GM23338 (cell line): ENCODE measurements at regions not wholly inside any gene's neighbourhood (a gene's known extent, or its start where the extent isn't known, plus 50 kb on each side); places are given as distances from the start of the nearest gene placed in this dataset.

Experiments used
- ATAC-seq: fragments of 200-7000 bp; cut with Tn5 transposase; 3 replicates; pipeline ENCODE4 v1.9.1; 2020
- DNase-seq: peaks from one replicate; pipeline ENCODE4 v3.0.0-alpha.2; 2015; ENCODE audit warnings: low spot score
- H2AFZ ChIP-seq: fragments of 200-600 bp; sonication (generic); 2 replicates; pipeline ENCODE4 v1.8.0; 2016; ENCODE audit warnings: antibody characterized with exemption, mild to moderate bottlenecking, moderate library complexity
- H3F3A ChIP-seq: fragments of 200-600 bp; sonication (generic); replicated peaks from 2 replicates; pipeline ENCODE4 v1.8.0; 2017; ENCODE audit warnings: antibody characterized with exemption, mixed run types, low read depth
- H3K27ac ChIP-seq: fragments of 200-600 bp; sonication (generic); 2 replicates; pipeline ENCODE4 v1.6.1; 2016; ENCODE audit warnings: low read depth
- H3K27me3 ChIP-seq: fragments of 200-600 bp; sonication (generic); 2 replicates; pipeline ENCODE4 v1.8.0; 2016; ENCODE audit warnings: mild to moderate bottlenecking, mixed run types, moderate library complexity; ENCODE audit not compliant: insufficient read depth
- H3K36me3 ChIP-seq: fragments of 200-600 bp; sonication (generic); 2 replicates; pipeline ENCODE4 v1.8.0; 2016; ENCODE audit warnings: mild to moderate bottlenecking; ENCODE audit not compliant: insufficient read depth
- H3K4me1 ChIP-seq: fragments of 200-600 bp; sonication (generic); 2 replicates; pipeline ENCODE4 v1.8.0; 2016; ENCODE audit warnings: mild to moderate bottlenecking, moderate library complexity; ENCODE audit not compliant: insufficient read depth
- H3K4me2 ChIP-seq: fragments of 200-600 bp; sonication (generic); 2 replicates; pipeline ENCODE4 v1.7.1; 2017; ENCODE audit warnings: mixed run types
- H3K4me3 ChIP-seq: fragments of 200-600 bp; sonication (generic); 2 replicates; pipeline ENCODE4 v1.6.1; 2016; ENCODE audit warnings: mixed run types
- H3K79me2 ChIP-seq: fragments of 200-600 bp; sonication (generic); replicated peaks from 2 replicates; pipeline ENCODE4 v1.8.0; 2017; ENCODE audit warnings: mild to moderate bottlenecking; ENCODE audit not compliant: insufficient read depth
- H3K9me2 ChIP-seq: fragments of 200-600 bp; sonication (generic); 2 replicates; pipeline ENCODE4 v1.8.0; 2017; ENCODE audit not compliant: insufficient read depth
- H4K20me1 ChIP-seq: fragments of 200-600 bp; sonication (generic); replicated peaks from 2 replicates; pipeline ENCODE4 v1.8.0; 2017; ENCODE audit warnings: mild to moderate bottlenecking; ENCODE audit not compliant: insufficient read depth
- H3K27ac Mint-ChIP-seq: 2 replicates; pipeline ENCODE4 v1.8.0; 2020; ENCODE audit warnings: inconsistent platforms, mild to moderate bottlenecking, moderate library complexity, mixed read lengths
- H3K27me3 Mint-ChIP-seq: 3 replicates; pipeline ENCODE4 v1.8.0; 2022; ENCODE audit warnings: low read depth, mild to moderate bottlenecking, moderate library complexity, mixed read lengths, inconsistent platforms; ENCODE audit not compliant: insufficient read depth, poor library complexity
- H3K36me3 Mint-ChIP-seq: 3 replicates; pipeline ENCODE4 v1.8.0; 2021; ENCODE audit warnings: low read depth, mild to moderate bottlenecking, inconsistent platforms, moderate library complexity, mixed read lengths
- H3K4me1 Mint-ChIP-seq: 3 replicates; pipeline ENCODE4 v1.8.0; 2020; ENCODE audit warnings: mild to moderate bottlenecking, inconsistent platforms, mixed read lengths
- H3K4me3 Mint-ChIP-seq: 3 replicates; pipeline ENCODE4 v1.8.0; 2021; ENCODE audit warnings: moderate library complexity, mild to moderate bottlenecking, inconsistent platforms, mixed read lengths
- H3K9me3 Mint-ChIP-seq: 3 replicates; pipeline ENCODE4 v1.8.0; 2020; ENCODE audit warnings: moderate library complexity, mild to moderate bottlenecking, inconsistent platforms, mixed read lengths
- CREB1 ChIP-seq: fragments of 250-450 bp; sonication (Bioruptor Pico); IDR thresholded peaks from 2 replicates; pipeline ENCODE4 v1.5.0; 2020; ENCODE audit warnings: low read depth, mild to moderate bottlenecking, moderate library complexity
- ETS1 ChIP-seq: IDR thresholded peaks from 2 replicates; pipeline ENCODE4 v1.6.1; 2016; ENCODE audit warnings: antibody characterized with exemption
- EZH2 ChIP-seq: fragments of 200-600 bp; sonication (generic); IDR thresholded peaks from one replicate; pipeline ENCODE4 v1.8.0; 2017; ENCODE audit warnings: antibody characterized with exemption, mild to moderate bottlenecking, low read depth; ENCODE audit not compliant: unreplicated experiment
- EZH2phosphoT487 ChIP-seq: fragments of 200-600 bp; sonication (generic); IDR thresholded peaks from one replicate; pipeline ENCODE4 v1.8.1; 2018; ENCODE audit warnings: antibody characterized with exemption; ENCODE audit not compliant: unreplicated experiment
- JUNB ChIP-seq: IDR thresholded peaks from one replicate; pipeline ENCODE4 v1.6.1; 2016; ENCODE audit warnings: antibody characterized with exemption; ENCODE audit not compliant: unreplicated experiment
- NANOG ChIP-seq: IDR thresholded peaks from 2 replicates; pipeline ENCODE4 v1.6.1; 2016; ENCODE audit warnings: antibody characterized with exemption, borderline replicate concordance
- STAT1 ChIP-seq: IDR thresholded peaks from one replicate; pipeline ENCODE4 v1.6.1; 2016; ENCODE audit warnings: antibody characterized with exemption; ENCODE audit not compliant: unreplicated experiment
- ZNF114 ChIP-seq: fragments of 250-450 bp; sonication (Bioruptor Pico); IDR thresholded peaks from 2 replicates; pipeline ENCODE4 v1.5.0; 2020; ENCODE audit warnings: mild to moderate bottlenecking, moderate library complexity
- ZNF331 ChIP-seq: fragments of 250-450 bp; sonication (Bioruptor Pico); IDR thresholded peaks from 2 replicates; pipeline ENCODE4 v1.5.0; 2020; ENCODE audit warnings: low read depth, mild to moderate bottlenecking, moderate library complexity
- ZNF462 ChIP-seq: fragments of 250-450 bp; sonication (Bioruptor Pico); IDR thresholded peaks from 2 replicates; pipeline ENCODE4 v1.5.0; 2020; ENCODE audit warnings: mild to moderate bottlenecking, moderate library complexity

- TF ChIP-seq ZNF462 (CRISPR knock-in tag), result no peak
- TF ChIP-seq CREB1 (CRISPR knock-in tag), result no peak
- TF ChIP-seq ZNF114 (CRISPR knock-in tag), result no peak
- TF ChIP-seq ZNF331 (CRISPR knock-in tag), result no peak
- no peak for TF ChIP-seq EZH2
These were observed 646.7 kb upstream of the PTCHD4 start (continued) for GRCh38 chr6:48757661-48758060.

- H3K27ac ChIP-seq, result no peak overlapping the region
- no peak overlapping the region for H3K4me2 ChIP-seq
- Mint-ChIP-seq H3K27me3 (no peaks in the 10 kb centered on the region), H3K36me3 (no peaks in the 10 kb centered on the region; the same call in 2 of the 3 replicates), H3K27ac (no peak overlapping the region), H3K4me1 (peaks cover 10% of the 10 kb centered on the region; the same call in 2 of the 3 replicates), H3K4me3 (no peak overlapping the region), H3K9me3 (peaks cover 2% of the 10 kb centered on the region; the same call in 1 of the 3 replicates)
- no peaks in the 10 kb centered on the region for H4K20me1 ChIP-seq
- H3K4me1 ChIP-seq, result peaks cover 12% of the 10 kb centered on the region; the same call in 1 of the 2 replicates
- H2AFZ ChIP-seq, result no peak overlapping the region
- no peaks in the 10 kb centered on the region for H3F3A ChIP-seq
- DNase-seq (no peak), ATAC-seq (no peak)
- H3K27me3 ChIP-seq, result no peaks in the 10 kb centered on the region
- 0 out of 2 replicates have a peak, but pooled peaks cover 4% of the 10 kb centered on the region for H3K9me2 ChIP-seq
- H3K36me3 ChIP-seq, result no peaks in the 10 kb centered on the region
- no peaks in the 10 kb centered on the region for H3K79me2 ChIP-seq
- no peak overlapping the region for H3K4me3 ChIP-seq
- no peak for TF ChIP-seq STAT1
- no peak for TF ChIP-seq ZNF462 (CRISPR knock-in tag)
- TF ChIP-seq JUNB, result no peak
- no peak for TF ChIP-seq EZH2phosphoT487
- TF ChIP-seq ETS1, result no peak
- TF ChIP-seq NANOG, result no peak
- TF ChIP-seq CREB1 (CRISPR knock-in tag), result no peak
These were observed 644.3 kb upstream of the PTCHD4 start for GRCh38 chr6:48755315-48755714.
